Keratinocyte (primary cell): ENCODE measurements at regions not wholly inside any gene's neighbourhood (a gene's known extent, or its start where the extent isn't known, plus 50 kb on each side); places are given as distances from the start of the nearest gene placed in this dataset.

Experiments used
- DNase-seq: peaks from one replicate; pipeline ENCODE4 v3.0.0-alpha.2; 2011; ENCODE audit warnings: low read depth, missing footprints, low spot score
- FAIRE-seq: peaks from 2 replicates; lab custom pipeline; 2011; peaks lifted over from hg19 to GRCh38; lab: Jason Lieb, UNC
- H2AFZ ChIP-seq: 2 replicates; pipeline ENCODE4 v1.6.0; 2012; ENCODE audit warnings: low read length, control low read depth, inconsistent platforms; ENCODE audit not compliant: control insufficient read depth
- H3K27ac ChIP-seq: 2 replicates; pipeline ENCODE4 v1.5.1; 2011; ENCODE audit warnings: low read length; ENCODE audit not compliant: control insufficient read depth, insufficient read depth
- H3K27me3 ChIP-seq: 3 replicates; pipeline ENCODE4 v1.6.0; 2011; ENCODE audit warnings: low read length; ENCODE audit not compliant: control insufficient read depth, insufficient read depth; ENCODE audit errors: extremely low read depth
- H3K36me3 ChIP-seq, 2 experiments: 2 replicates in 1 of 2; 3 replicates in 1 of 2; pipeline ENCODE4 v1.5.1; 2011; ENCODE audit warnings: low read length in 2 of 2, mild to moderate bottlenecking in 1 of 2; ENCODE audit not compliant: control insufficient read depth in 2 of 2, insufficient read depth in 2 of 2; ENCODE audit errors: extremely low read depth in 1 of 2
- H3K4me1 ChIP-seq: 3 replicates; pipeline ENCODE4 v1.5.1; 2011; ENCODE audit warnings: low read length; ENCODE audit not compliant: control insufficient read depth, insufficient read depth; ENCODE audit errors: extremely low read depth
- H3K4me2 ChIP-seq: 3 replicates; pipeline ENCODE4 v1.6.0; 2011; ENCODE audit warnings: low read depth, low read length; ENCODE audit not compliant: control insufficient read depth, insufficient read depth; ENCODE audit errors: extremely low read depth
- H3K4me3 ChIP-seq, 3 experiments: fragments of 200-600 bp in 1 of 3; sonication (generic) in 1 of 3; 2 replicates in 2 of 3; 3 replicates in 1 of 3; pipeline ENCODE4 v1.5.1; 2011 to 2016; ENCODE audit warnings: low read length in 3 of 3, mild to moderate bottlenecking in 3 of 3, control low read depth in 2 of 3, inconsistent platforms in 1 of 3, low read depth in 1 of 3, mixed read lengths in 1 of 3, mixed run types in 1 of 3, moderate library complexity in 1 of 3; ENCODE audit not compliant: control insufficient read depth in 2 of 3, insufficient read depth in 2 of 3; ENCODE audit errors: extremely low read depth in 1 of 3
- H3K79me2 ChIP-seq: 2 replicates; pipeline ENCODE4 v1.6.0; 2012; ENCODE audit warnings: low read length; ENCODE audit not compliant: control insufficient read depth, insufficient read depth
- H3K9ac ChIP-seq: 3 replicates; pipeline ENCODE4 v1.6.0; 2011; ENCODE audit warnings: low read length; ENCODE audit not compliant: control insufficient read depth, insufficient read depth; ENCODE audit errors: extremely low read depth
- H3K9me1 ChIP-seq: 3 replicates; pipeline ENCODE4 v1.6.0; 2011; ENCODE audit warnings: low read length; ENCODE audit not compliant: control insufficient read depth, insufficient read depth; ENCODE audit errors: extremely low read depth
- H3K9me3 ChIP-seq: 2 replicates; pipeline ENCODE4 v1.5.1; 2012; ENCODE audit warnings: low read depth, low read length; ENCODE audit not compliant: control insufficient read depth
- H4K20me1 ChIP-seq: 3 replicates; pipeline ENCODE4 v1.6.0; 2011; ENCODE audit warnings: low read length; ENCODE audit not compliant: control insufficient read depth, insufficient read depth; ENCODE audit errors: extremely low read depth
- CTCF ChIP-seq, 3 experiments: IDR thresholded peaks in 1 of 3; conservative IDR thresholded peaks in 1 of 3; optimal IDR thresholded peaks in 1 of 3; 2 replicates in 2 of 3; 3 replicates in 1 of 3; pipeline versions ENCODE3 to v1.5.1; 2011; ENCODE audit warnings: low read length in 3 of 3, mild to moderate bottlenecking in 3 of 3, moderate library complexity in 2 of 3, control low read depth in 1 of 3, inconsistent platforms in 1 of 3; ENCODE audit not compliant: insufficient read depth in 2 of 3; ENCODE audit errors: extremely low read depth in 1 of 3
- EZH2 ChIP-seq: IDR thresholded peaks from one replicate; pipeline ENCODE4 v1.6.1; 2012; ENCODE audit warnings: inconsistent platforms, mild to moderate bottlenecking, low read length, moderate library complexity
- dilution Hi-C: fragments of 300-500 bp; cut with MboI; formaldehyde crosslinking; loops from one replicate; pipeline ENCODE4 v1.7.0; 2020; ENCODE audit warnings: low sequenced_read_pairs; ENCODE audit not compliant: extremely low pct_ligation_motif_present

GRCh38 chr3:5766848-5767247, 579.3 kb downstream of the EDEM1 start:
- Histone ChIP-seq H3K4me1 (no peaks in the 10 kb centered on the region), H3K9me3 (no peaks in the 10 kb centered on the region), H3K79me2 (no peaks in the 10 kb centered on the region), H3K9ac (no peak overlapping the region), H3K4me3 (no peak overlapping the region), H3K27ac (no peak overlapping the region), H2AFZ (no peak overlapping the region), H3K36me3 (no peaks in the 10 kb centered on the region), H3K9me1 (no peaks in the 10 kb centered on the region), H4K20me1 (no peaks in the 10 kb centered on the region), H3K4me2 (no peak overlapping the region), H3K27me3 (no peaks in the 10 kb centered on the region)
- FAIRE-seq (no peak), DNase-seq (no peak)
- dilution Hi-C loops: no loop called here
- TF ChIP-seq CTCF (optimal IDR thresholded peaks at IDR 0.05 in 1 of 3, IDR thresholded peaks at IDR 0.05 in 1 of 3, conservative IDR thresholded peaks at IDR 0.05 in 1 of 3; ENCODE audit: extremely low read depth in 1 of 3, insufficient read depth in 2 of 3, low read length in 3 of 3) (no peak), EZH2 (no peak)

- no peak overlapping the region for H3K4me2 ChIP-seq
- TF ChIP-seq EZH2 (no peak), CTCF (optimal IDR thresholded peaks at IDR 0.05 in 1 of 3, IDR thresholded peaks at IDR 0.05 in 1 of 3, conservative IDR thresholded peaks at IDR 0.05 in 1 of 3; ENCODE audit: extremely low read depth in 1 of 3, insufficient read depth in 2 of 3, low read length in 3 of 3) (no peak)
- DNase-seq (no peak), FAIRE-seq (no peak)
- H3K27me3 ChIP-seq: no peaks in the 10 kb centered on the region
- H3K36me3 ChIP-seq: no peaks in the 10 kb centered on the region
- no peak overlapping the region for H3K9ac ChIP-seq
- H3K27ac ChIP-seq: no peak overlapping the region
- H3K4me1 ChIP-seq: no peaks in the 10 kb centered on the region
- dilution Hi-C loops: no loop called here
- H3K9me1 ChIP-seq: no peaks in the 10 kb centered on the region
- no peaks in the 10 kb centered on the region for H3K79me2 ChIP-seq
- no peak overlapping the region for H2AFZ ChIP-seq
- no peaks in the 10 kb centered on the region for H3K9me3 ChIP-seq
- no peaks in the 10 kb centered on the region for H4K20me1 ChIP-seq
- H3K4me3 ChIP-seq: no peak overlapping the region
Measured at GRCh38 chr3:5767304-5767703, 579.8 kb downstream of the EDEM1 start.
